Neural cell (in vitro differentiated cells): ENCODE measurements at regions not wholly inside any gene's neighbourhood (a gene's known extent, or its start where the extent isn't known, plus 50 kb on each side); places are given as distances from the start of the nearest gene placed in this dataset.

Experiments
- EP300 ChIP-seq: fragments of 450-650 bp; conservative IDR thresholded peaks from 2 replicates; pipeline ENCODE4 v1.6.1; 2014; ENCODE audit warnings: antibody characterized with exemption, mild to moderate bottlenecking, moderate library complexity; ENCODE audit not compliant: poor library complexity, severe bottlenecking
- POLR2AphosphoS5 ChIP-seq: IDR thresholded peaks from 2 replicates; pipeline ENCODE4 v1.6.1; 2012
- REST ChIP-seq: IDR thresholded peaks from 2 replicates; pipeline ENCODE4 v1.6.1; 2012; ENCODE audit warnings: borderline replicate concordance

DNA sequence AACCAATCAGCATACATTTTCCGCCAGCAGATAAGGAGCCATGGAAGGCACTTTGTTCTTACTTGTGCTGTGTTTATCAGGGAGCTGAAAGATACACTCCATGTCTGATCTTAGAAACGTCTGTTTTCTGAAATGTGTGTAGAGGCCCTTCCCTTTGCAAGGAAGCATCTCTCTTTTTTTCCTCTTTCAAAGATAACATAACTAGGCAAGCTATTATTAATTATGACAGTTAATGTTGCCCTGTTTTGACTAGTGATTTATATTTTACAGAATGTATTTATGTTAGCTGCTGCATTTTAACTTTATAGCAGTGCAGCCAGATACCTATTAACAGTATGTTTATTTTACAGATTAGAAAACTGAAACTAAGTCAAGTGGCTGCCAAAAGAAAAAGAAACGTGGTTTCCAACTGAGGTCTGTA is 683.2 kb upstream of the IGFBP3 start:
- TF ChIP-seq EP300 (no peak), REST (no peak), POLR2AphosphoS5 (no peak)
